Activated CD4-positive, CD25-positive, alpha-beta regulatory T cell treated with anti-CD3 and anti-CD28 coated beads, Interleukin-2, amount 50 U/mL, for 24 hours (primary cell): ENCODE measurements at regions not wholly inside any gene's neighbourhood (a gene's known extent, or its start where the extent isn't known, plus 50 kb on each side); places are given as distances from the start of the nearest gene placed in this dataset.

Experiments used
- ATAC-seq, 2 donors: fragments of 150-1000 bp; cut with Tn5 transposase; one replicate each; pipeline ENCODE4 v1.10.0; 2021; ENCODE audit warnings: mild to moderate bottlenecking in 1 of 2, moderate library complexity in 1 of 2

DNA sequence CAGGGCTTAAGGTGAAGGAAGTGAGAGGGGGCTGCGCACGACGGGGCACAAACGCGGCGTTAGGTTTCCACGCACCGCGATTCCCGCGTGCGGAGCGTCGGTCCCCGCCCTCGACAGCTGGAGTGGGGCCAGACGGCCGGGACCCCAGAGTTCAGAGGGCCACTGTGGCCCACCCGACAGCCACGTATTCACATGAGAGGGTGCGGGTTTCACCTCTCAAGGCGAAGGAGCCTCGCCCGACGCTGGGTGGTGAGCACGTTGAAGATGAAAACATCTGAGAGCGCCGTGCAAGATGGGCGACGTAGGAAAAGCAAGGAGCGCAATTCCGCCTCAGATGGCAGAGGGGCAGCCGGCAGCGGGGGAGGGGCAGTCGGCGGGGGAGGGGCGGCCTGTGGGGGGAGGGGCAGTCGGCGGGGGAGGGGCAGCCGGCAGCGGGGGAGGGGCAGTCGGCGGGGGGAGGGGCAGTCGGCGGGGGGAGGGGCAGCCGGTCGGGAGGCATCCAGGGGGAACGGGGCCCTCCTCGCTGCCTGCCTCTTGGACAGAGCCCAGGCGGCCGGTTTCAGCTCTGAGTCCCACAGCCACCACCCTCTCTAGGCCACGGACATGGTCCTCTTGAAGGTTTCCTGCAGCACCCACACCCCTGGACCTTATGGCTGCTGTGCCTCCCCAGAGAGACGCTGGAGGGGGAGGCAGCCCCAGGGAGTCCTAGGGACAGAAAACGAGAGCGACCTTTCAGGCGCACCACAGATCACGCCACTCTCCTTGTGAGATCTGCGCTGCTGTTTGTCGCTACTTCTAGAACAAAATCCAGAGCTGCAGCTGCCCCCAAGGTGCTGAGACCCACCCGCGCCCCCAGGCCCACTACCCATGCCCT lies 113.7 kb downstream of the DLL1 start:
- ATAC-seq = no peak

DNA sequence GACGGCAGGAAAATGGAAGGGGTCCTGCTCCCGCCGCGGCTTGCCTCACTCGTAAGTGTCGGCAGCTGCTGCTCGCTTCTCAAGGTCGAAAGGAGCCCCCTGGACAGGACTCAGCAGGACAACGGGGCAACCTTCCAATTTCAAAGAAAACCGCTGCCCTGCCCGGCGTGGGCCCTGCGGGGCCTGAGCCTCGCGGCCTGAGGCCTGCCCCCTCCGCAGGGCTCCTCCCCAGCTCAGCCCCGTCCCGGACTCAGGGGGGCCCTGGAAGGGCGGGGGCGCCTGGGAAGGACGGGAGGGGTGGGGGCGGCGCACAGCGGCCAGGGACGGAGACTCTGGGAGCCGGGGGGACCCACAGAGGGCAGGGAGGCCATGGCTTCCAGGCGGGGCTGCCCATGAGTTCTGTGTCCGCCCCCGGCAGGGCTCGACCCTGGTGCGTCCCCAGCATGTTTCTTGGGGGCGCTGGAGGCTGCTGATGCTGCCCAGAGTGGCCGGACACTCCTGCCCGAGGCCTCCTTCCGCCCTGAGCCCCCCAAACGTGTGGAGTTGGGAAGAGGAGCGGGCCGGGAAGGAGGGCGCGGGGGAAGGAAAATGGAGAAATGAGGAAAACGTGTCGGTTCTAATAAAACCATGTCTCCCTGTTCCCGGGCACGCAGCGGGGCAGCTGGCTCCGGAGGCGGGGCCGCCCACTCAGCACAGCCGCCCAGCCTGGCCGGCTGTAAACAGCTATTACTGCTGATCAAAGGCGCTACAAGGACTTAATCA lies 114.6 kb downstream of the DLL1 start:
- ATAC-seq = no peak

DNA sequence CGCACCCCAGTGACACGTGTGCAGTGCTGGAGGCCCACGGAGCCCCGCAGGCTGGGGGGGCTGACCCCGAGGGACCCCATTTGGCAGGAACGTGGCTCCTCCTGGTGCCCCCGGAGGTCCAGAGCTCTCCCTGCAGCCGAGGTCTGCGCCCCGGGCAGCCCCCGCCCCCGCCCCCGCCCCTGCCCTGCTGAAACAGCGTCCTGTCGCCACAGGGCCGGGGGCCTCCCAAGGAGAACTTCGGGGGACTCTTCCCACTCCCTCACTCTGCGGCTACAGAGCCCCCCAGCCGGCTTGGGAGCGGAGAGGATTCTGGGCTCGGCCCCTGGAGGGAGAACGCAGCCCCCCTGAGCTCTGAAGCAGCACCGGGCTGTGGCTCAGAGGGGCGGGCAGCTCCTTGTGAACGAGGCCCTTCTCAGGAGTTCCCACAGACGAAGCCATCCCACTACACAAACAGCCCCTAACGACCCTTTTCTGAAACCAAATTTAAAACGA lies 115.2 kb downstream of the DLL1 start:
- ATAC-seq = no peak

DNA sequence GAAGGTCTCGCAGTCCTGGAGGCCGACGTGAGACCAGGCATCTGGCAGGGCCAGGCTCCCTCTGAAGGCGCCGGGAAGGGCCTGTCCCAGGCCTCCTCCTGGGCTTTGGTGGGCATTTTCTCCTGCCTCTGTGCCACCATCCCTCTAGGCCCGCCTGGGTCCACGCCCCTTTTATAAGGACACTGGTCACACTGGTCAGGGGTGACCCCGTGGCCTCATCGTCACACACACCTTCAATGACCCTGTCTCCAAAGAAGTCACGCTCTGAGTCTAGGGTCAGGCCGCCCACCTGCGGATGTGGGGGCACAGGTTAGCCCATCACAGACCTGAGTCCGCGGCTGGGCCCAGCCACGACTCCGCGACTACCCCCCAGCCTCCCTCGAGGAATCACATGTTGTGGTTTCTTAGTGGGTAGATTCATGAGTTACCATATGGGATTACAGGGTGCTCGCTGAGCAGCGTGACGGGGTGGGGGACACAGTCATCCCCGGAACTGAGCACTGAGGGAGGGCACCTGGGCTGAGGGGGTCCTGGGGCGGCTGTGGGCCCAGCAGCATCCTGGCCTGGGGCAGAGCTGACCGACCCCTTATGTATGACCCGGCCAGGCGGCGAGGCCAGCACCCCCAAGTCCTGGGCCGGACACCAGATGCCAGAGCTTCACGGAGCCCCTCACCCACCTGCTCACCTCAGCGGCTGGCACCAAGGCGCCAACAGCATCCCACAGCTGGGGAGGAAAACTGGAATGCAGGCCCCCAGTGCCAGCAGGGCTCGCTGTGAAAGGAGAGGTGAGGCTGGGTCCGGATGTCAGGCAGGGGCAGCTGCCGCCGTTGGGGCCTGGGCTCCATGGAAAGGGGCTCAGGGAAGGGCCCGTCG lies 115.9 kb downstream of the DLL1 start:
- no peak for ATAC-seq

DNA sequence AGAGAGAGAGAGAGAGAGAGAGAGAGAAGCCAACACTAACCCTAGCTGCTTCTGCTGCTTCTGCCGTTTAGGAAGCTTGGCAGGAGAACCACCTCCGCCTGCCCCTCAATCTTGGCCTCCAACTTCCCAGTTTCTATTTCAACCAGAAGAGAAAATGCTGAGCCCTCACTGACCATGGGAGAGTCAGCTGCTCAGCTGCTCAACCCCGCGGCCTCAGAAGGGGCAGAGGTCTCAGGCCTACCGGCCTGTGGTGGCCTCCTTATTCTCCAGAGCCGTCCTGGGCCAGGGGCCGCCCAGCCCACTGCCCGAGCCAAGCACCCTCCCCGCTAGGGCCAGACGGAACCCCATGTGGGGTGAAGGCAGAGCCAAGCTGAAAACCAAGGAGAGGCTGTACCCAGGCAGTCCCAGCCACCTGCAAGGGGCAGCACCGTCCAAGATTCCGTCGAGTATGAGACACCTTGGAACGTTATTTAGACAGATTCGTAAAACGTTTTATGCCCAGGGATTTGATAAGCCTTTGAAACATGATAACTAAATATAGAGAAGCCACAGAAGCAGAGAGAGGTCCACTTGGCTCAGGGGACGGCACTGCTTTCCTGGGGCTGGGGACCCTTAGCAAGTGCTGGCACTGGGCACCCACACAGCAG lies 116.6 kb downstream of the DLL1 start:
- no peak for ATAC-seq

DNA sequence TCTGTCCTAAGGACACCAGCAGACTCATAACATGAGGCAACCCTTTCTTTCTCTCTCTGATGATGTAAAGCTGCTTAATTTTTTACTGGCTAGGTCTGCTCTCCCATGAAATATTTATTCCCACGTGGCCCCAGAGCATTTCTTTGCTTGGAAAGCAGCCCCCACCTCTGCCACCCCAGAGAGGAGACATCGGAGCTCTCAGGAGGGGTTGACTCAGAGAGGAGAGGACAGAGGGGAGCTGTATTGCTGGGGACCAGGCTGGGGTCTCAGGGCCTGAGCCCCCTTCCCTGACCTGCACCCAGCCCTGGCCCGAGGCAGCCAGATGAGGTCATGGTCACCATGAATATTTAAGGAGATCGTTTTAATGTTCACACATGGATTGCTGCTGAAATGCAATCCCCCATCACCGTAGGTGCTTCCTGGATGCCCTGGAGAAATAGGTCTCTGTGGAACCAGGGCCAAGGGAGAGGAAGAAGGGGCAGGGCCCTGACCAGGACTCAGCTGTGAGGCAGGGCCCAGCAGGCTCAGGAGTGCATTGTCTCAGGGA lies 117.5 kb downstream of the DLL1 start:
- no peak for ATAC-seq

DNA sequence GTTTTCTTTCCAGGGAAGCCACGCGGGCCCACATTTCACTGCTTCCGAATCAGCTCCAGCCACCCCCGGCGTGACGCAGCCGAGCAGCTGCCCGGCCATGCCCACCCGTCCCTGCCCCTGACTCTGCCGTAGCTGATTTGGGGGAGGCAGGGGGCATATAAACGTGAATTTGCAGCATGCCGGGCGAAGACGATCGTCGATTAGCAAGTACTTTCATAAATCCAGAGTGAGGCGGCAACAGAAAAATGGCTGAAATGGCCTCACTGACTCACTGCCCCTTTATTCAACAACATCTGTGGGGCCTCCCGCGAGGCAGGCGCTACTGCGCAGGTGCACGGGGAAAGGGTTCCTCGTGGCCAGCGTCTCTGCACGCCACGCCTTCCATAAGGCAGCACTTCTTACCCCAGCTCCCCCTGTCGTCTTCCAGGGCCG lies 118.0 kb downstream of the DLL1 start:
- no peak for ATAC-seq

DNA sequence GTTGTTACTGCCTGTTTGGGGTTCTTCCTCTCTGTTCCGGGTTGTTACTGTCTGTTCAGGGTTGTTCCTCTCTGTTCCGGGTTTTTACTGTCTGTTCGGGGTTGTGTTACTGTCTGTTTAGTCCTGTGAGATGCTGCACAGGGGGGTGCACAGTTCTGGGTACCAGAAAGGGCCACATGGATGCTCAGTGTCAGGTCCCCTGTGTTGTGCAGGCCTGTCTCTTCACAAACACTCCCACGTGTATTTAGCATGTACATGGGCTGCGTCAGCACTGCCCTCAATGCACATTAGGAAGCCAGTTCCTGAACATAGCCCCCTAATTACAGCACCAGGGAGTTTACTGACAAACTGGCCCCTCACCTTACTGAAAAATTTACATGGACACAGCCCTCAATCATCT lies 118.5 kb downstream of the DLL1 start:
- ATAC-seq = no peak

DNA sequence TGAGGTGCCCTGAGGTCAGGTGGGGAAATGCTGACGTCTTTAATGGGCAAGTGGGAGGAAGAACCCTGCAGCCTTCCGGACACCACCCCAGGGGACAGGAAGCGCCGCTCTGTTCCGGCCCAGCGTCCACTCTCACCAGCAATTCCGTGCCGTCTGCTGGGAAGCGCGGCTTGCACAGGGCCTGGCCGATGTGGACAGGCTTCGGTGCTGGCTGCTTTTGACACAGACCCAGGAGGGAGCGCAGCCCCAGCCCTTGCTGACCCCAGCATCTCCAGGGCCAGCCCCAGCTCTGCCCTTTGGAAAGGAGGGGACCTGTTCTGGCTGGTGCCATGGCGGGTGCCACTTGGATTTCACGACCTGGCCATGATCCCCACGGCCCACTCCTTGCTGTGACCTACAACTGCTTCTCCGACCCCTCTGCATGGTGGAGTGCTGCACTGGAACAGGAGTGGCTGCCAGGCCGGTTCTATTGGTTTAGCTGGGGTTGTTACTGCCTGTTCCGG lies 123.2 kb downstream of the DLL1 start:
- ATAC-seq = no peak

DNA sequence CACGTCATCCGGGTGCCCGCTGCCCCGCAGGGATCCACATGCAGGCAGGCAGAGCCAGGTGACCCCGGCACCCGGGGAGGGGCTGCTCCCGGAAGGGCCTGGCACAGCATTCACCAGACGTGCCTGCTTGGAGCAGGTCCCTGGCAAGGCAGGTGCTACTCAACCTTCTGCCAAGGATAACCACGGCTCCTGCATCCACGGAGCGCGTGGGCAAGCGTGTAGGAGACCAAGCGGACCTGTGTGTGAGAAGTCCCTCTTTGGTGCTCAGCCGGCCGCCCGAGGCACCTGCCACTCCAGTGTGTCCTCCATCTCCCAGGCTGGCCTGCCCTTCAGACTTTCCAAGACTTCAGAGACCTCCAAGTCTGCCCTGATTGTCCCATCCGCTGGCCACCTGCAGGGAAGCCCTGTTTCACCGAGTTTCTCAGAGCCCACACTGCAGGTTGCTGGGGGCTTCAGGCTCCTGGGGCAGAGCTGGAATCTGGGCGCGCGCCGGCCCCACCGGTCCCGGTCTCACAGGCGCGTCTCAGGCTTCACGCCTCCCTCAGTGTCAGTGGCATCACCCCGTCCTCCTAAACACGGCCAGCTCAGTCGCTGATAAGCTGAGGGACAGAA lies 124.3 kb downstream of the DLL1 start:
- ATAC-seq = no peak

DNA sequence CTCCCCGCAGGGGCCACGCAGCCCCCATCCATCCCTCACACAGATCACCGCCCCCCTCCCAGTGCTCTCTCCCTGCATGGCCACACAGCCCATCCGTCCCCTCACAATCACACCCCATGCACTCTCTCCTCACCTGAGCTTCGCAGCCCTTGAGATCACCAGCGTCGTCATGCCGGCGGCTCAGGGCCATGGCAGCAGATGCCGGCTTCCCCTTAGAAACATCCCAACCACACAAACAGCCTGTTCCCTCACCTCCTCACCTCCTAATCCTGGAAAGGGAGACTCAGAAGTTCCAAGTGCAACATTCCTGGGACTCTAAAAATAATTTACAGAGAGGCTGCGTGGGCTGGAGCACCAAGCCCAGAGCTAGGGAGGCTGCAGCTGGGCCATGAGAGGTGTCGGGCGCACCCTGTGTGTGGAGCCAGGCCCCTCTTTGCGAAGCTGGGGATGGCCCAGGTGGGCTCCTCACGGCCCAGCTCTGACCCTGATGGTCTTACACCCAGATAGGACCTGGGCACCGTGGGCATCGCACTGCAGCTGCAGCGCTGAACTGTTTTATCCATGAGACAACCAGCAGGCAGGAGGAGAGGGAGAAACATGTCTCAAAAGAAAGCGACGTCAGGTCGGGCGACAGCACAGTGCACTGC lies 125.3 kb downstream of the DLL1 start:
- no peak for ATAC-seq

DNA sequence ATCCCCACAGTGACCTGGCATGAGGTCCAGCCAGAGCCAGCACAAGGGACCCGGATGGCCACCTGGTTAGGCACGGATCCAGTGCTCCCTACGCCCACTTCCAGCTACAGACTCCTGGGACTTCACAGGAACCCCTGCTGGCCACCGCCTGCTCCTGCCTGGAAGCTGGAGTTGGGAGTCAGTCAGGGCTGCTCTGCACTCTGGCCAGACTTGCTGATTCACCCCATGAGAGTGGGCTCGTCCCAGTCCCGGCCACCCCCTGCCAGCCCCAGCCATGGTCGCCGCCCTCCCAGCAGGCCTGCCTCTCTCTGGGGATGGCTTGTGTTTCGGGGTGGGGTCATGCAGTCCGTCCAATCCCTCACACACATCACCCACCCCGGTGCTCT lies 125.8 kb downstream of the DLL1 start:
- peak in 1 of 2 donors; percentile 10 for ATAC-seq

DNA sequence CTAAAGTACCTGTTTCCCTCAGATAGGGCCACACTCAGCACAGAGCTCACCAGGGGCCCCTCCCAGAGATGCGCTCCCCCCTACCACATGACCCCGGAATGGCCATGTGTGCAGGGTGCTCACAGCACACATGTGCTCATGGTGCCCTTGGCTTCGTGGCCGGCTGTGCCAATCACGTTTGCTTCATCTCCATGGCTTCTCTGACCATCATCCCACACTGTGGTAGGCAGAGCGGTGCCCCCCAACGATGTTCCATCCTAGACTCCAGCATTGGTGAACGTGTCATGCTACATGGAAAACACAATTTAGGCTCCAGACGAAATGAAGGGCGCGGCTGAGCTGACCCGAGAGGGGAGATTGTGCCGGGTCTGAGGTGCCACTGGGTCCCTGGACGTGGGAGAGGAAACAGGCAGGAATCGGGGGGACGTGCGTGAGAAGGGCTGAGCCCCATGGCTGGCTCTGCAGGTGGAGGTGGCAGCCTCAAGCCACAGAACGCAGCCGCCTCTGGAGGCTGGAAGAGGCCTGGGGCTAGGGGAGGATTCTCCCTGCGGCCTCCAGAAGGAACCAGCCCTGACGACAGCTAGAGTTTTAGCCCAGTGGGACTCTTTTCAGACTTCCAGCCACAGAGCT lies 126.5 kb downstream of the DLL1 start:
- no peak for ATAC-seq

DNA sequence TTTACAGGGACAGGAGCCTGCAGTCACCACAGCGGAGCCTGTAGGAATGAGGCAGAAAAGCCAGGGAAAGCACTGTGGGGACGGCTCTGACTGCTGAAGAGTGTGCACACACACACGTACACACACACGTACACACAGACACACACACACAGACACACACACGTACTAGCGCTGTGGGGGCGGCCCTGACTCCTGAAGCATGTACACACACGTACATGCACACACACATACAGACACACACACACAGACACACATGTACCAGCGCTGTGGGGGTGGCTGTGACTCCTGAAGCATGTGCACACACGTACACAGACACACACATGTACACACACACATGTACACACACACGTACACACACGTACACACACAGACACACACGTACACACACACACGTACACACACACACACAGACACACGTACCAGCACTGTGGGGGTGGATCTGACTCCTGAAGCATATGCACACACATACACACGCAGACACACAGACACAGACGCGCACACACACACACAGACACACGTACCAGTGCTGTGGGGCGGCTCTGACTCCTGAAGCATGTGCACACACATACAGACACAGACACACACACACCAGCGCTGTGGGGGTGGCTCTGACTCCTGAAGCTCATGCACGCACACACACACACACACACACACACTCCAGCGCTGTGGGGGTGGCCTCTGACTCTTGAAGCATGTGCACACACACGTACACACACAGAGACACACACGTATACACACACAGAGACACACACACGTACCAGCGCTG lies 127.3 kb downstream of the DLL1 start:
- ATAC-seq = no peak

DNA sequence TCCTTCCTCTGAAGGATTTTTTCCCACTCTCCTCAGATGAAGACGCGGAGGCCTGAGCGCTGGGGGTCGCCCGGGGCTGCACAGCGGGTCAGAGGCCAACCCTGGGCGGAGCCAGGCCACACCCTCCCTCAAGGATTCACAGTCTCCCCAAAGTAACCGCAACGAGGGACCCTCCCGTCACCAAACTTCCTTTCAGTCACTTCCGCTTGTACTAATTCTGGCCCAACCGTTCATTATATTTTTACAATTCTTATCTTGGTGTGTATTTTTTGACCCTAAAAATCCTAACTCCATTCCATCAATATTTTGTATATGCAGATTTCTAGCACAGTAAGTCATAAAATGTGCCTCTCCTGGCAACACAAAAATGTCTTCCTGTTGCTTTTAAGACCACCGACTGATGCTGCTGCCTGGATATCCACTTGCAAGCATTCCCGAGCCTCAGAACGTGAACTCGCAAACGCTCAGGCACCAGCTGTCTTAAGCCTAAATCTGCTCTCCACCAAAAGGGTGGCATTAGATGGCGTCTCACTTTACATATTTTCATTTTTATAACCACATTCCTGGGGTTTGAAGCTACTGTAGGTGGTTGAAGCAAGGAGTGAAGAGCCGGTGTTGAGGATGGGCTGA lies 128.0 kb downstream of the DLL1 start:
- ATAC-seq = no peak

DNA sequence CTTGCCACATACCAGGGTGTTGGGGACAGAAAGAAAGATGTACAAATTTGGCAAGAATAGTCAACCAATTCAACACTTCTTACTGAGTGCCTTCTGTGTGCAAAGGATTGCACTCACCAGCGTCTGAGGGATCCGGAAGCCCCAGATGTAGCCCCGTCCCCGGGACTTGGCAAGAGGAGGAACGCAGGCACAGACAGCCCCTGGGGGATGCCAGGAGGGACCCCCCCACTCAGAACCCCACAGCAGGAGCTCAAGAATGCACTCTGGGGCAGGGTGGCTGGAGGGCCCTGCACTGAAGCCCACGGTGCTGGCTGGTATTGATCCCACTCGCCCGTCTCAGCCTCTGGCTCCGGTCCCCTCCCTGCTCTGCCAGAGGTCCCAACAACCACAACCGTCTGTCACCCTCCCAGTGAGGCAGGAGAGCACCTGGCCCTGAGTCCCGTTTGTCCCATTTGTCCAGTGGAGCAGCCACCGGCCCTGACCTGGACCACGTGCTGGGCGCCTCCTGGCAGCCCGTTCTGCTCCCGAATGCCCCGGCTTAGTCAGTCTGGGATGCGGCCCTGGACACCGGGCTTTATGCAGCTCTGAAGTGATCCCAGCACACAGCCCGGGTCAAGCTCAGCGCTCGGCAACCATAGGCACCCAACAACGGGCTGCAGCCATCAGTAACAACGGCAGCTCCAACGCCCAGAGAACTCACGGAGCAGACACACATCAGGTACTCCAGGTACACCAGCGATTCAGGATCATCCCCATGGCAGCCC lies 128.7 kb downstream of the DLL1 start:
- ATAC-seq = no peak

DNA sequence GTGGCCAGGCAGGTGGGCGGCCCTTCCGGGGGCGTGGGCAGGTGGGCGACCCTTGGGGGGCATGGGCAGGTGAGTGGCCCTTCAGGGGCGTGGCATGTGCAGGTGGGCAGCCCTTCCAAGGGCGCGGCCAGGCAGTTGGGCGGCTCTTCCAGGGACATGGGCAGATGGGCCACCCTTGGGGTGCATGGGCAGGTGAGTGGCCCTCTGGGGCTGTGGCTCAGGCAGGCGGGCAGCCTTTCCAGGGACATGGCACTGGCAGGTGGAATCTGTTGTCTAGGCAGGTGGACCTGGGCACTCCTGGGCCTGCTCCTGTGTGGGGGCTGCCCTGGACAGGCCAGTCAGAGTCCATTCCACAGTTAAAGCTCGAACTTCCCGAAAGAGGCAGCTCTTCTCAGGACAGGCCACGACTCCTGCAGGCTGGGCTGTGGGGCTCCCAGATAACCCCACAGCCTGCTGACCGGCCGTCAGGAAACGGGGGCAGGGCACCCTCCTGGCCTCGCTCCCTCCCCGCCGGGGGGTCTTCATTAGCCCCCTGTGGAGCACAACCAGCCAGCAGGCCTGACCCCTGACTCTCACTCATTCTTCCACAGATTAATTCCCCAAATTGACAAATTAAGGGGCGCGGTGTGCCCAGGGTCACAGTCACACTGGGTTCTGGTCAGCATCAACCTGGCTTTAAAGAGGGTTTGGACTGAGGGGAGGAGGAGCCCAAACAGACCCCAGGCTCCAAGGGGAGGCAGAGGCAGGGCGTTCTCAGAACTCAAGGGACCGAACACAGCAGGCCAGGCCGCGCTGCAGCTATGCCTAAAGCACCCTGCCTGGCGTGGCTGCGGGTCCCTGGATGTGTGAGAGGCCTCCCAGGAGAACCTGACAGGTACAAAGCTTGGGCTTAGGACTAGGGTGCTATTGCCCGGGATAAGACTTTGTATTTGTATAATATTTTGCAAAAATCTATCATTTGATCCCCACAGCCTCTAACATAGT lies 130.0 kb downstream of the DLL1 start:
- ATAC-seq = no peak
